VCaP (cell line): ENCODE measurements at regions not wholly inside any gene's neighbourhood (a gene's known extent, or its start where the extent isn't known, plus 50 kb on each side); places are given as distances from the start of the nearest gene placed in this dataset.
A peak's percentile ranks its signal among the peaks of the same experiment; 100 is the strongest.

Source experiments
- H3K27ac ChIP-seq: fragments of 450-650 bp; 2 replicates; pipeline ENCODE4 v1.5.1; 2017
- CTCF ChIP-seq: fragments of 450-650 bp; conservative IDR thresholded peaks from 2 replicates; pipeline ENCODE4 v1.5.1; 2017; ENCODE audit warnings: mild to moderate bottlenecking, moderate library complexity

- no peak for TF ChIP-seq CTCF
- no peak overlapping the region for H3K27ac ChIP-seq
Measured at GRCh38 chr14:54314365-54315104, 82.3 kb upstream of the CDKN3 start.

GRCh38 chr14:54316652-54317051 is 80.2 kb upstream of the CDKN3 start:
- TF ChIP-seq CTCF = no peak
- no peak overlapping the region for H3K27ac ChIP-seq

GRCh38 chr14:54317391-54317790 is 79.4 kb upstream of the CDKN3 start:
- H3K27ac ChIP-seq = no peak overlapping the region
- no peak for TF ChIP-seq CTCF

GRCh38 chr14:54322246-54322645 is 74.6 kb upstream of the CDKN3 start:
- no peak for TF ChIP-seq CTCF
- H3K27ac ChIP-seq = no peak overlapping the region

GRCh38 chr14:54322701-54323337 is 74.0 kb upstream of the CDKN3 start:
- H3K27ac ChIP-seq = no peak overlapping the region
- no peak for TF ChIP-seq CTCF

GRCh38 chr14:54325766-54326165 is 71.0 kb upstream of the CDKN3 start:
- TF ChIP-seq CTCF = no peak
- H3K27ac ChIP-seq = no peak overlapping the region

- H3K27ac ChIP-seq = no peak overlapping the region
- TF ChIP-seq CTCF = peak; percentile 60
Measured at GRCh38 chr14:54329082-54329695, 67.6 kb upstream of the CDKN3 start.
